SJCRH30 (cell line): ENCODE measurements at regions not wholly inside any gene's neighbourhood (a gene's known extent, or its start where the extent isn't known, plus 50 kb on each side); places are given as distances from the start of the nearest gene placed in this dataset.
"Not testable (repeated sequence)": the region's sequence is repeated elsewhere in the genome, so short reads cannot be mapped to it uniquely, and the experiment has no call there.

Experiments
- DNase-seq, 2 experiments: peaks; one replicate each; pipeline ENCODE4 v3.0.0-alpha.2; 2015 to 2020
- H3K27ac ChIP-seq: fragments of 250-450 bp; sonication (Bioruptor Pico); 2 replicates; pipeline ENCODE4 v1.5.1; 2020; ENCODE audit warnings: mild to moderate bottlenecking, moderate library complexity
- H3K27me3 ChIP-seq: fragments of 250-450 bp; sonication (Bioruptor Pico); 2 replicates; pipeline ENCODE4 v1.5.1; 2020; ENCODE audit warnings: mild to moderate bottlenecking, moderate library complexity
- H3K36me3 ChIP-seq: fragments of 250-450 bp; sonication (Bioruptor Pico); 2 replicates; pipeline ENCODE4 v1.5.1; 2020; ENCODE audit warnings: mild to moderate bottlenecking, moderate library complexity
- H3K4me1 ChIP-seq: fragments of 250-450 bp; sonication (Bioruptor Pico); 2 replicates; pipeline ENCODE4 v1.5.1; 2020; ENCODE audit warnings: mild to moderate bottlenecking, moderate library complexity
- H3K4me3 ChIP-seq: fragments of 250-450 bp; sonication (Bioruptor Pico); 2 replicates; pipeline ENCODE4 v1.5.1; 2020; ENCODE audit warnings: mild to moderate bottlenecking, moderate library complexity
- H3K9me3 ChIP-seq: fragments of 250-450 bp; sonication (Bioruptor Pico); replicated peaks from 2 replicates; pipeline ENCODE4 v1.5.1; 2020; ENCODE audit warnings: mild to moderate bottlenecking, moderate library complexity

GRCh38 chrX:146994163-146994562 lies 179.6 kb upstream of the CXorf51A start:
- Histone ChIP-seq H3K4me1 (no peaks in the 10 kb centered on the region), H3K27me3 (no peaks in the 10 kb centered on the region), H3K27ac (no peak overlapping the region), H3K9me3 (no peaks in the 10 kb centered on the region), H3K36me3 (no peaks in the 10 kb centered on the region), H3K4me3 (no peak overlapping the region)
- no peak for DNase-seq

GRCh38 chrX:146973283-146973682 lies 158.7 kb upstream of the CXorf51A start:
- Histone ChIP-seq H3K27ac (no peak overlapping the region), H3K27me3 (no peaks in the 10 kb centered on the region), H3K4me3 (no peak overlapping the region), H3K36me3 (no peaks in the 10 kb centered on the region), H3K9me3 (no peaks in the 10 kb centered on the region), H3K4me1 (no peaks in the 10 kb centered on the region)
- no peak for DNase-seq

- Histone ChIP-seq H3K27ac (no peak overlapping the region), H3K27me3 (no peaks in the 10 kb centered on the region), H3K9me3 (no peaks in the 10 kb centered on the region), H3K4me1 (no peaks in the 10 kb centered on the region), H3K36me3 (no peaks in the 10 kb centered on the region), H3K4me3 (no peak overlapping the region)
- DNase-seq: no peak
These were observed 152.8 kb upstream of the CXorf51A start for GRCh38 chrX:146967306-146967705.

DNA sequence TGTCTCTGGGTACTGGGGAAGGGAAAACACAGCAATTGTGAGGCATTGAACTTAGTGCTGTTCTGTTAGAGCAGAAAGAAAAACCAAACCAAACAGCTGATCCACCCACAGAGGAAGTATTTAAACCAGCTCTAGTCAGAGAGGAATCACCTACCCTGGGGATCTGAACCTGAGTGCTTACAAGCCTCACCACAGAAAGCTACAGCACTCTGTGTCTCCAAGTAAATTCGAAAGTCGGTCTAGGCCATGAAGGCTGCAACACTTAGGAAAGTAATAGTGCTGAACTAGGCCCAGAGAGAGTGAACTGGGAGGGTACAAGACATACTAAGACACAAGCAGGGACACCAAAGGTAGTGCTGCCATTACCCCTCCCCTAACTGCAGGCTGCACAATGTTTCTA lies 142.2 kb upstream of the CXorf51A start:
- Histone ChIP-seq H3K27ac (no peak overlapping the region), H3K9me3 (no peaks in the 10 kb centered on the region), H3K4me1 (no peaks in the 10 kb centered on the region), H3K27me3 (no peaks in the 10 kb centered on the region), H3K4me3 (no peak overlapping the region), H3K36me3 (no peaks in the 10 kb centered on the region)
- DNase-seq: no peak

- Histone ChIP-seq H3K27me3 (no peaks in the 10 kb centered on the region), H3K36me3 (no peaks in the 10 kb centered on the region), H3K4me3 (no peak overlapping the region), H3K27ac (no peak overlapping the region), H3K4me1 (no peaks in the 10 kb centered on the region), H3K9me3 (no peaks in the 10 kb centered on the region)
- DNase-seq: no peak
These were observed 119.7 kb upstream of the CXorf51A start for GRCh38 chrX:146934256-146934655.

DNA sequence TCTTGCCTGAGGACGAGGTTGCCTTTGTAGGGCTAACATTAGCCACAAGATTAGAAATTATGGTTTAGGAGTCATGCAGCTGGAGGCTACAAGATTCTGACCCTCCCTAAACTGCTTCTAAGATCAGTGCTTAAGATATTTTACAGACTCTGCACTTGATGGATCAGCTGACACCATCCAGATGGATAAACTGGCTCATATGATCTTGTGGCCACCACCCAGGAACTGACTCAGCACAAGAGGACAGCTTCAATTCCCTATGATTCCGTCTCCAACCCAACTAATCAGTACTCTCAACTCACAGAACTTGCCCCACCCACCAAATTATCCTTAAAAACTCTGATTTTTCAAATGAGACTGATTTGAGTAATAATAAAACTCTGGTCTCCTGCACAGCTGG lies 118.5 kb upstream of the CXorf51A start:
- not testable (repeated sequence) for H3K27ac ChIP-seq, H3K9me3 ChIP-seq, H3K27me3 ChIP-seq, DNase-seq, H3K4me3 ChIP-seq, H3K4me1 ChIP-seq, H3K36me3 ChIP-seq

DNA sequence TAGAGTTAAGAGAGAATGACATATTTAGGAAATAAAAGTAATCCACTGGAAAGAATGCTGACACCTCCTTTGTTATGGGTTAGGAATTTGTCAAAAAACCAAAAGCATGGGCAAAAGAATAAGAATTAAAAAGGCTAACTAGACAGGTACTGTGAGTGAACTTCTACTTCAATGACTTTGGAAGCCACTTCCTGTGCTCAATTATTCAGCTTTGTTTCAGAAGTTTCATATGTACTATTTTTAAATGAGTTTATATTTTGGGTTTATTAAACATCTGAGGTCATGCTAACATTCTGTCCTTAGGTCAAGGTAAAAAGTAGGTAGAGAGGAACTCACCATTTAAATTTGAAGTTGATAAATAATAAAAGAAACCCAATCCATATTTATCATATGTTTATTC lies 106.7 kb upstream of the CXorf51A start:
- Histone ChIP-seq H3K27ac (no peak overlapping the region), H3K4me1 (no peaks in the 10 kb centered on the region), H3K27me3 (no peaks in the 10 kb centered on the region), H3K36me3 (no peaks in the 10 kb centered on the region), H3K4me3 (no peak overlapping the region), H3K9me3 (no peaks in the 10 kb centered on the region)
- DNase-seq: no peak

- no peaks in the 10 kb centered on the region; the same call in 1 of the 2 replicates for H3K4me1 ChIP-seq
- H3K9me3 ChIP-seq: no peaks in the 10 kb centered on the region
- H3K27ac ChIP-seq: peak overlapping the region; percentile 62
- H3K27me3 ChIP-seq: no peaks in the 10 kb centered on the region
- H3K4me3 ChIP-seq: no peak overlapping the region; the same call in 1 of the 2 replicates
- peak; percentile 61 to 71 for DNase-seq
- H3K36me3 ChIP-seq: no peaks in the 10 kb centered on the region
These were observed 93.1 kb upstream of the CXorf51A start for GRCh38 chrX:146907391-146908240.

GRCh38 chrX:146906166-146906565 lies 91.6 kb upstream of the CXorf51A start:
- Histone ChIP-seq H3K9me3 (no peaks in the 10 kb centered on the region), H3K27me3 (no peaks in the 10 kb centered on the region), H3K27ac (no peak overlapping the region), H3K36me3 (no peaks in the 10 kb centered on the region), H3K4me1 (no peaks in the 10 kb centered on the region; the same call in 1 of the 2 replicates), H3K4me3 (no peak overlapping the region)
- no peak for DNase-seq

GRCh38 chrX:146887020-146887419 lies 72.5 kb upstream of the CXorf51A start:
- Histone ChIP-seq H3K36me3 (no peaks in the 10 kb centered on the region), H3K9me3 (no peaks in the 10 kb centered on the region), H3K27me3 (no peaks in the 10 kb centered on the region), H3K4me1 (peaks cover 7% of the 10 kb centered on the region; the same call in 1 of the 2 replicates), H3K27ac (no peak overlapping the region), H3K4me3 (no peak overlapping the region)
- DNase-seq: no peak

- Histone ChIP-seq H3K4me3 (no peak overlapping the region), H3K4me1 (peaks cover 10% of the 10 kb centered on the region; the same call in 1 of the 2 replicates), H3K27me3 (no peaks in the 10 kb centered on the region), H3K36me3 (no peaks in the 10 kb centered on the region), H3K27ac (peak overlapping the region; percentile 64), H3K9me3 (no peaks in the 10 kb centered on the region)
- DNase-seq: peak; percentile 52 to 67
These were observed 67.0 kb upstream of the CXorf51A start for GRCh38 chrX:146881521-146881920.

GRCh38 chrX:146866846-146867245 lies 52.3 kb upstream of the CXorf51A start:
- not testable (repeated sequence) for DNase-seq, H3K36me3 ChIP-seq, H3K9me3 ChIP-seq, H3K4me1 ChIP-seq, H3K4me3 ChIP-seq, H3K27ac ChIP-seq, H3K27me3 ChIP-seq

DNA sequence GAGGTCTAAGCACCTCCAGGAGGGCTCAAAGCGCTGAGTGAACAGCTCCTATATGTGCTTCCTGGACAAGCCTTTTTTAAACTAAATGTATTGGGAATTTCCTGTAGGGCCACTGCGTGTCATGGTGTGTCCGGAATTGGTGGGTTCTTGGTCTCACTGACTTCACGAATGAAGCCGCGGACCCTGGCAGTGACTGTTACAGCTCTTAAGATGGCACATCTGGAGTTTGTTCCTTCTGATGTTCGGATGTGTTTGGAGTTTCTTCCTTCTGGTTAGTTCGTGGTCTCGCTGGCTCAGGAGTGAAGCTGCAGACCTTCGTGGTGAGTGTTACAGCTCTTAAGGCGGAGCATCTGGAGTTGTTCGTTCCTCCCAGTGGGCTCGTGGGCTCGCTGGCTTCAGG lies 51.2 kb upstream of the CXorf51A start:
- H3K9me3 ChIP-seq, H3K4me3 ChIP-seq, DNase-seq, H3K4me1 ChIP-seq, H3K36me3 ChIP-seq, H3K27ac ChIP-seq, H3K27me3 ChIP-seq: not testable (repeated sequence)
